ENCODE measurements at regions not wholly inside any gene's neighbourhood (a gene's known extent, or its start where the extent isn't known, plus 50 kb on each side); places are given as distances from the start of the nearest gene placed in this dataset.

DNA sequence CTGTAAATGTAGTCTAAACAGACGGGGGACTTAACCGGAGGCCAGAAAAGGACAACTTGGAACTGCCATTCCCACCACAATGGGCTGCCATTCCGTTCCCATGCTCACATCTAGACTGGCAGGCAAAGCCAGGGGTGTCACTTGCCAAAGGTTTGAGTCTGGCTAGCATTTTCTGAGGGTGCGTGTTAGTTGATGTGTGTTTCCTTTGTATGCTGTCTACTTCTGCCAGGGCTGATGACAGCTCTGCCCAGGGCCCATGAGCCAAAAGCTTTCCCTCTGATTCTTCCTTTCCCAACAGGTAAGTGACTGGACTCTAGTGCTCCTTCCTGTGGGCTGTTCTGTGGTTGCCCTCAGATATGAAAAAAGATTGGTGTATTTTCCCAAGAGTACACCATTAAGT, 68.0 kb downstream of the ZNF608 start:
- Histone ChIP-seq H3K27ac (no peak overlapping the region), H3K9ac (ENCODE audit: insufficient read length) (no peak overlapping the region), H3K9me3 (ENCODE audit: low read depth, low read length) (no peaks in the 10 kb centered on the region), H3K4me3 (peak overlapping the region; percentile 59), H3K36me3 (ENCODE audit: insufficient read depth, low read length) (no peaks in the 10 kb centered on the region)
- TF ChIP-seq POLR2AphosphoS5 (IDR thresholded peaks at IDR 0.05; ENCODE audit: borderline replicate concordance, low read depth, low read length) (no peak), FOXP2 (optimal IDR thresholded peaks at IDR 0.05; ENCODE audit: control extremely low read depth, extremely low read length, insufficient read depth) (no peak), EZH2 (IDR thresholded peaks at IDR 0.05) (no peak)
- no peak for DNase-seq (ENCODE audit: low read depth, low spot score)

DNA sequence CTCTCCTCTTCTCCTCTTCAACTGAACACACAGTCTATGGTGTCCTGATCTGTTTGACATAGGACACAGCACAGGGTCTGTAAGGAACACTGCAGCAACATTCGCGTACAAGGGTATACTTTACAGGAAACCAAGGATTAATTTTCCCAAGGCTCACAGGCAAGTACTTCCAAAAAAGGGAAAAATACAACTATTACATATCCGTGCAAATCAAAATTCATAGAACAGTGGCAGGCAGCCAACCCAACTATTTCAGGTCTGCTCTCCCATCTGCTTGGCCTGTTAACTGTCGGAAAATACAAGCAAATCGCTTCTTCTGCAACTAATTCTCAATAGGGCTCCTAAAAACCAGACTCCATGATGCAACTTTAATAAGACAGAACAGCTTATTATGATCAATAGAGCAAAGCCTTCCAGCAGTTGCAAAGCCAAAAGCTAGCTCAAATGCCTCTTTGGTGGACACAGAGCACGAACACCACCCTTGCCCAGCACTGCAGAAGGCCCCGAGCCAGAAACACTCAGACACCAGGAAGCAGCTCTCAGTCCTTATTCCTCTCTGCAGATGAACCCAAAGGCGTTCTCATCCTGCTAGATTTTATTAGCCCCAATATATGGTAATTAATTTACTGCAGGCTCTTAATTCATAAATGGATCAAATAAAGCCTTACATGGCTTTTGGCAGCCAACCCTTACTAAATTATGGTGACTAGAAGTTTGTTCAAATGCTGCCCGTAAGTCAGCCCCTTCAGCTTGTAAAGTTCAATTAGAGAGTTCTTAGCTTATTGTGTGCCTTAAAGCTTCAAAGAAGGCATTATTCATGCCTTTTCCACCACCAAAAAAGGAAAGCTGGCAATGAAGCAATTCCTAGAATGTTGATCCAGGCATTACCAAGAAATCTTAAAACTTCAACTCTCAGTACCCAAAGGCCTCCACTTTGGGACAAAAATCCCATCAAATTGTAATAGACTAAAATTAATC, 68.8 kb downstream of the ZNF608 start:
- no peaks in the 10 kb centered on the region for H3K36me3 ChIP-seq (ENCODE audit: insufficient read depth, low read length)
- H3K9me3 ChIP-seq (ENCODE audit: low read depth, low read length), result no peaks in the 10 kb centered on the region
- DNase-seq (ENCODE audit: low read depth, low spot score), result peak; percentile 91
- H3K9ac ChIP-seq (ENCODE audit: insufficient read length), result peak overlapping the region; percentile 66
- peak overlapping the region; percentile 84 for H3K27ac ChIP-seq
- peak overlapping the region; percentile 59 for H3K4me3 ChIP-seq
- no peak for TF ChIP-seq EZH2 (IDR thresholded peaks at IDR 0.05)
- peak; percentile 42 for TF ChIP-seq FOXP2 (optimal IDR thresholded peaks at IDR 0.05; ENCODE audit: control extremely low read depth, extremely low read length, insufficient read depth)
- peak; percentile 31; the same call in 1 of the 2 replicates for TF ChIP-seq POLR2AphosphoS5 (IDR thresholded peaks at IDR 0.05; ENCODE audit: borderline replicate concordance, low read depth, low read length)

GRCh38 chr5:124675931-124676846, 70.2 kb downstream of the ZNF608 start:
- Histone ChIP-seq H3K36me3 (ENCODE audit: insufficient read depth, low read length) (no peaks in the 10 kb centered on the region), H3K9me3 (ENCODE audit: low read depth, low read length) (no peaks in the 10 kb centered on the region), H3K9ac (ENCODE audit: insufficient read length) (no peak overlapping the region), H3K4me3 (no peak overlapping the region), H3K27ac (no peak overlapping the region)
- no peak for DNase-seq (ENCODE audit: low read depth, low spot score)
- TF ChIP-seq POLR2AphosphoS5 (IDR thresholded peaks at IDR 0.05; ENCODE audit: borderline replicate concordance, low read depth, low read length), result no peak

DNA sequence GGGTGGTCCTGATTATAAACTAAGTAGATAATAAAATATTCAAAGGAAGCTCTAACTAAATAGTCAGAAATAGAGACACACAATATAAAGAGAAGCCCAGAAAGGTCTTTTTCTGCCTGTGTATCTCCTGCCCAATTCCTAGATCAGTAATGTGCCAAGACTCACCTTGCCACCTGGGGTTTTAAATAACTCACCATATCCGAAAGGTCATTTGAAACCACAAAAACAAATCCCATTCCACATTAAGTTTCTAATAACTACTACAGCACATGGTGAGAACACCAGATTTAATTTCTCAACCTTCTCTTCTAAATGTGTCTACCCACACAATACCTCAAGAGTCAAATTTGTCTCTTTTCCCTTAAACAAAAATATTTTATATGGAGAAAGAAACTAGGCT, 75.2 kb downstream of the ZNF608 start:
- Histone ChIP-seq H3K36me3 (ENCODE audit: insufficient read depth, low read length) (no peaks in the 10 kb centered on the region), H3K4me3 (no peak overlapping the region), H3K27ac (no peak overlapping the region), H3K9me3 (ENCODE audit: low read depth, low read length) (no peaks in the 10 kb centered on the region), H3K9ac (ENCODE audit: insufficient read length) (no peak overlapping the region)
- TF ChIP-seq EZH2 (IDR thresholded peaks at IDR 0.05) (no peak), FOXP2 (optimal IDR thresholded peaks at IDR 0.05; ENCODE audit: control extremely low read depth, extremely low read length, insufficient read depth) (no peak), POLR2AphosphoS5 (IDR thresholded peaks at IDR 0.05; ENCODE audit: borderline replicate concordance, low read depth, low read length) (no peak)
- no peak for DNase-seq (ENCODE audit: low read depth, low spot score)

DNA sequence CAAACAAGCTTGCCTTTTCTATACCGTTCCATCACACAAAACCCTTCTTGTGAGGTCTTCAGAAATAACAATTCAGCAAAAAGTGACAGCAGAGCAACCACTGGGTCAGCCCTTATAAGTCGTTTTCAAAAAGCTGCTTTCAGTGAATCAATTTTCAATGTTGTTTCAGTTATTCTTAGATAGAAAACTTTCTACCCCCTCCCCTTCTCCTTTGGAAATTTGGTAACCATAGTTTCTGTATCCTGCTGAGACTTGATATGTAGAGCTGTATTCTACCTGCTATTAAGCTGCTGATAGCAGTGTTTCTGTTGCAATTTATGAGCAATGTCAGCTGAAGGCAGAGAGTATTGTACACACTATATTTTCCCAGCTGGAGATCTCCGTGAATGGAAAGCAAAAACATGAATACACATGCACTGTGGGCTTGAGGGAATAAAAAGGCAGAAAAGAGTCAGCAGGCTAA, 75.7 kb downstream of the ZNF608 start:
- no peak overlapping the region for H3K4me3 ChIP-seq
- TF ChIP-seq POLR2AphosphoS5 (IDR thresholded peaks at IDR 0.05; ENCODE audit: borderline replicate concordance, low read depth, low read length), result no peak
- no peak for TF ChIP-seq FOXP2 (optimal IDR thresholded peaks at IDR 0.05; ENCODE audit: control extremely low read depth, extremely low read length, insufficient read depth)
- no peak for TF ChIP-seq EZH2 (IDR thresholded peaks at IDR 0.05)
- H3K9ac ChIP-seq (ENCODE audit: insufficient read length), result no peak overlapping the region
- no peak overlapping the region for H3K27ac ChIP-seq
- H3K9me3 ChIP-seq (ENCODE audit: low read depth, low read length), result no peaks in the 10 kb centered on the region
- no peaks in the 10 kb centered on the region for H3K36me3 ChIP-seq (ENCODE audit: insufficient read depth, low read length)
- DNase-seq (ENCODE audit: low read depth, low spot score), result no peak

DNA sequence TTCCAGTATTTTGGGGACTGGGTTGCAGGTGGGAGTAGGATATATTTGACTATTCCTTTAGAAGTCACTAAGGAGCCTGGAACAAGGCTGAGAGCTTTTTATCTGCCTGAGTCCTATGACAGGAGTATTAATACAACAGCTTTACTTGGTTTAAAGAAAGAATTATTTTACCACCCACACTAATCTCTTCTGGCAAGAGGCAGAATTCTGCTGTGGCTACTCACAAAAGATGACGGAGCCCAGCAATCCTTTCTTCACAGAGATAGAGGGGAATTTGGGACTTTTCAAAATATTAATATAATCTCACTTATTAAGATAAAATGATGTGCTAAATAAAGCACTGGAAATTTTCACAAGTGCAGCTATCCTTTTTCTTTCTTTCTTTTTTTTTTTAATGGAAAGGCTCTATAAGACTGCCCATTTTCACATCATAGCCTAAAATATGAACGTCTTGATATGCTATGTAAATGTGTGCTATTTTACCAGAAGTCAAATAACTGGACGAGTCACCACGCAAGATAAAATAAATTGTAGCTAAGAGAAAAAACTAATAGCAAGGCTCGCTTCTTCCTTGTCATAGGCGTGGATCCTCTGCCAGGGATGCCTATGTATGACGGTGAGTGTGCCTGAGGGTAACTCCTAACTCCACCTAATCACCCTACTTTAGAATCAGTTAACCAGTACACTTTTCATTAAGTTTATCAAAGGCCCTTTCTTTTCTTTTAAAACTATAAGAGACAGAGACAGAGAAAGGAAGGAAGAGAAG, 76.3 kb downstream of the ZNF608 start:
- H3K9ac ChIP-seq (ENCODE audit: insufficient read length), result no peak overlapping the region
- TF ChIP-seq POLR2AphosphoS5 (IDR thresholded peaks at IDR 0.05; ENCODE audit: borderline replicate concordance, low read depth, low read length) (no peak), FOXP2 (optimal IDR thresholded peaks at IDR 0.05; ENCODE audit: control extremely low read depth, extremely low read length, insufficient read depth) (no peak), EZH2 (IDR thresholded peaks at IDR 0.05) (no peak)
- no peak overlapping the region for H3K4me3 ChIP-seq
- H3K9me3 ChIP-seq (ENCODE audit: low read depth, low read length), result no peaks in the 10 kb centered on the region
- H3K27ac ChIP-seq, result no peak overlapping the region
- no peak for DNase-seq (ENCODE audit: low read depth, low spot score)
- H3K36me3 ChIP-seq (ENCODE audit: insufficient read depth, low read length), result no peaks in the 10 kb centered on the region

GRCh38 chr5:124669300-124669648, 77.2 kb downstream of the ZNF608 start:
- H3K9me3 ChIP-seq (ENCODE audit: low read depth, low read length), result no peaks in the 10 kb centered on the region
- H3K36me3 ChIP-seq (ENCODE audit: insufficient read depth, low read length), result no peaks in the 10 kb centered on the region
- no peak for DNase-seq (ENCODE audit: low read depth, low spot score)
- no peak overlapping the region for H3K27ac ChIP-seq
- H3K4me3 ChIP-seq, result no peak overlapping the region
- no peak for TF ChIP-seq POLR2AphosphoS5 (IDR thresholded peaks at IDR 0.05; ENCODE audit: borderline replicate concordance, low read depth, low read length)
- TF ChIP-seq FOXP2 (optimal IDR thresholded peaks at IDR 0.05; ENCODE audit: control extremely low read depth, extremely low read length, insufficient read depth), result no peak
- no peak for TF ChIP-seq EZH2 (IDR thresholded peaks at IDR 0.05)
- H3K9ac ChIP-seq (ENCODE audit: insufficient read length), result no peak overlapping the region
